KMS-11 (cell line): ENCODE measurements at regions not wholly inside any gene's neighbourhood (a gene's known extent, or its start where the extent isn't known, plus 50 kb on each side); places are given as distances from the start of the nearest gene placed in this dataset.
"Not testable (repeated sequence)": the region's sequence is repeated elsewhere in the genome, so short reads cannot be mapped to it uniquely, and the experiment has no call there.

Source experiments
- H2AFZ ChIP-seq: fragments of 200-600 bp; sonication (generic); 2 replicates; pipeline ENCODE4 v1.6.1; 2016; ENCODE audit warnings: antibody characterized with exemption, mixed run types, low read depth
- H3K27ac ChIP-seq: fragments of 200-600 bp; sonication (generic); 2 replicates; pipeline ENCODE4 v1.6.1; 2016; ENCODE audit warnings: mild to moderate bottlenecking, mixed run types
- H3K27me3 ChIP-seq: fragments of 200-600 bp; sonication (generic); 2 replicates; pipeline ENCODE4 v1.6.1; 2017; ENCODE audit warnings: mild to moderate bottlenecking, low read depth, mixed run types, moderate library complexity; ENCODE audit not compliant: insufficient read depth
- H3K36me3 ChIP-seq: fragments of 200-600 bp; sonication (generic); 2 replicates; pipeline ENCODE4 v1.6.1; 2017; ENCODE audit warnings: mild to moderate bottlenecking, mixed run types; ENCODE audit not compliant: insufficient read depth
- H3K4me1 ChIP-seq: fragments of 200-600 bp; sonication (generic); 2 replicates; pipeline ENCODE4 v1.6.1; 2016; ENCODE audit warnings: mild to moderate bottlenecking, low read depth, mixed run types; ENCODE audit not compliant: poor library complexity, severe bottlenecking
- H3K4me2 ChIP-seq: fragments of 200-600 bp; sonication (generic); 2 replicates; pipeline ENCODE4 v1.7.0; 2016; ENCODE audit warnings: mild to moderate bottlenecking, mixed run types
- H3K4me3 ChIP-seq: fragments of 200-600 bp; sonication (generic); IDR thresholded peaks from 2 replicates; pipeline ENCODE4 v1.6.1; 2017; ENCODE audit warnings: low read depth, low read length, mixed read lengths; ENCODE audit not compliant: insufficient read depth
- H3K79me2 ChIP-seq: fragments of 200-600 bp; sonication (generic); 2 replicates; pipeline ENCODE4 v1.6.1; 2016; ENCODE audit warnings: low read depth, mixed run types; ENCODE audit not compliant: insufficient read depth
- H3K9ac ChIP-seq: fragments of 200-600 bp; sonication (generic); 2 replicates; pipeline ENCODE4 v1.6.1; 2016; ENCODE audit warnings: mild to moderate bottlenecking, mixed run types
- H4K20me1 ChIP-seq: fragments of 200-600 bp; sonication (generic); 2 replicates; pipeline ENCODE4 v1.6.1; 2016; ENCODE audit warnings: mild to moderate bottlenecking, mixed run types; ENCODE audit not compliant: insufficient read depth
- TF ChIP-seq, protein P1 (sequence below): fragments of 200-600 bp; sonication (generic); conservative IDR thresholded peaks from 2 replicates; pipeline ENCODE4 v1.6.1; 2017; ENCODE audit warnings: low read depth, mild to moderate bottlenecking, antibody characterized with exemption, low read length, moderate library complexity, mixed read lengths

DNA sequence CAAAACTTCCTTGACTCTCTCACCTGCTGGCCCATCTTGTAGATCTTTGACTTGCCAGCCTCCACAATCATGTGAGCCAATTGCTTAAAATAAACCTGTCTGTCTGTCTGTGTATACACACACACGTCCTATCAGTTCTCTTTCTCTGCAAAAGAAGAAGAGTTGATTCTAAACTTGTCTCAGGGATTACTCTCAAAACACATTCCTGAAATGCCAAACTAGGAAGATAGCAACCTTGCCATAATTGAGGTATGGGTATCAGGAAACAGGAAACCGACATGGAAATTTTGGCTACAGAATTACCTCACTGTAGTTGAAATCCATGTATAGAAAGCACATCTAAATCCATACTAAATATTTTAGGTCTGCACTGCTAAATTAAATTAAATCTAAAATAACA lies 483.4 kb downstream of the PLK2 start:
- no peak overlapping the region for H3K27ac ChIP-seq
- no peaks in the 10 kb centered on the region for H3K36me3 ChIP-seq
- no peaks in the 10 kb centered on the region for H4K20me1 ChIP-seq
- H3K4me2 ChIP-seq, result no peak overlapping the region
- H3K9ac ChIP-seq, result no peak overlapping the region
- H3K79me2 ChIP-seq, result no peaks in the 10 kb centered on the region
- H2AFZ ChIP-seq, result no peak overlapping the region
- TF ChIP-seq, protein P1, sequence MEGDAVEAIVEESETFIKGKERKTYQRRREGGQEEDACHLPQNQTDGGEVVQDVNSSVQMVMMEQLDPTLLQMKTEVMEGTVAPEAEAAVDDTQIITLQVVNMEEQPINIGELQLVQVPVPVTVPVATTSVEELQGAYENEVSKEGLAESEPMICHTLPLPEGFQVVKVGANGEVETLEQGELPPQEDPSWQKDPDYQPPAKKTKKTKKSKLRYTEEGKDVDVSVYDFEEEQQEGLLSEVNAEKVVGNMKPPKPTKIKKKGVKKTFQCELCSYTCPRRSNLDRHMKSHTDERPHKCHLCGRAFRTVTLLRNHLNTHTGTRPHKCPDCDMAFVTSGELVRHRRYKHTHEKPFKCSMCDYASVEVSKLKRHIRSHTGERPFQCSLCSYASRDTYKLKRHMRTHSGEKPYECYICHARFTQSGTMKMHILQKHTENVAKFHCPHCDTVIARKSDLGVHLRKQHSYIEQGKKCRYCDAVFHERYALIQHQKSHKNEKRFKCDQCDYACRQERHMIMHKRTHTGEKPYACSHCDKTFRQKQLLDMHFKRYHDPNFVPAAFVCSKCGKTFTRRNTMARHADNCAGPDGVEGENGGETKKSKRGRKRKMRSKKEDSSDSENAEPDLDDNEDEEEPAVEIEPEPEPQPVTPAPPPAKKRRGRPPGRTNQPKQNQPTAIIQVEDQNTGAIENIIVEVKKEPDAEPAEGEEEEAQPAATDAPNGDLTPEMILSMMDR, result no peak
- H3K27me3 ChIP-seq, result no peaks in the 10 kb centered on the region
- H3K4me1 ChIP-seq, result no peaks in the 10 kb centered on the region
- no peak overlapping the region for H3K4me3 ChIP-seq

DNA sequence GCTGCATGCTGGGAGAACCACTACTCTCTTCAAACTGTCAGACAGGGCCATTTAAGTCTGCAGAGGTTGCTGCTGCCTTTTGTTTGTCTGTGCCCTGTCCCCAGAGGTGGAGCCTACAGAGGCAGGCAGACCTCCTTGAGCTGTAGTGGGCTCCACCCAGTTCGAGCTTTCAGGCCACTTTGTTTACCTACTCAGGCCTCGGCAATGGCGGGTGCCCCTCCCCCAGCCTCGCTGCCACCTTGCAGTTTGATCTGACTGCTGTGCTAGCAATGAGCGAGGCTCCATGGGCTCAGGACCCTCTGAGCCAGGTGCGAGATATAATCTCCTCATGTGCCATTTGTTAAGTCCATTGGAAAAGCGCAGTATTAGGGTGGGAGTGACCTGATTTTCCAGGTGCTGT lies 487.8 kb downstream of the PLK2 start:
- not testable (repeated sequence) for H3K9ac ChIP-seq, H3K27me3 ChIP-seq, H3K36me3 ChIP-seq, H3K4me2 ChIP-seq, H3K79me2 ChIP-seq, H2AFZ ChIP-seq, H3K27ac ChIP-seq, H3K4me1 ChIP-seq, H3K4me3 ChIP-seq, H4K20me1 ChIP-seq

DNA sequence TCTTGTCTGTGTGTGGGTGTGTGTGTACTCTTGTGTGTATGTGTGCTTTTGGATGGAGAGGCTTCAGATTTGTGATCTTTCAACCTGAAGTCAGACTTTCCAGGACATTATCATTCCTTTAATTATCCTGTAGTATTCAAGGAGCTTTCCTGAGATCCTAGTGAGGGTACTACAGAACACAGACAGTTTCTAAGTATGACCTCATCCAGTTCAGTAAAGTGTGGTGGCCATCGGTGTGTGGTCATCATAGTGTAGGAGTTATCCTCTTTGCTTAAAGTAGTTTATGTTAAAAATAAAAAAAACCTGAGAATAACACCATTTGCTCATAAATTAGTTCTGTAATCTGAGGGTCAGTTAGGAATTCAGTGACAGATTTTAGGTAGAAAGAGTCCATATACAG lies 478.0 kb upstream of the ACTBL2 start:
- Histone ChIP-seq H3K4me3 (no peak overlapping the region), H3K27ac (no peak overlapping the region), H3K9ac (no peak overlapping the region), H2AFZ (no peak overlapping the region), H3K4me2 (no peak overlapping the region), H3K27me3 (no peaks in the 10 kb centered on the region), H3K36me3 (no peaks in the 10 kb centered on the region), H3K79me2 (no peaks in the 10 kb centered on the region), H3K4me1 (no peaks in the 10 kb centered on the region), H4K20me1 (no peaks in the 10 kb centered on the region; the same call in 1 of the 2 replicates)
- TF ChIP-seq, protein P1, result no peak

DNA sequence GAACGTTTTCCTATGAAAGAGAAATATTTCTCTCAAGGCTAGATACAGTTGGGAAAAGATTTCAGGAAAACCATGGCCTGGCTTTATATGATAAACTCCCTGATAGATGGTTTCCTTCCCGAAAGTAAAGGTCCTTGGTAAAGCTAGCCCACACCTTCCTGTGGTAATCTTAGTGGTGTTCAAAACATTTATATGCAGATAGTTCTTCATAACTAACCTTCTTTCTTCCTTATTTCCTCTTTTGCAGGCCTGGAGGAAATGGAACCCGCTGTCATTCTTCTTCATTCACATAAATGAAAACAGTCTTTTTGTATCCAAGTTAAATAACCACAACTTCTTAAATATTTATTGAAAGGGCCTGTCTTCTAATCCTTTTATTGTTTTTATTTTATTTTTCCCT lies 474.0 kb upstream of the ACTBL2 start:
- Histone ChIP-seq H3K4me2 (no peak overlapping the region), H4K20me1 (no peaks in the 10 kb centered on the region; the same call in 1 of the 2 replicates), H3K4me3 (no peak overlapping the region), H3K4me1 (no peaks in the 10 kb centered on the region), H2AFZ (no peak overlapping the region), H3K36me3 (no peaks in the 10 kb centered on the region), H3K79me2 (no peaks in the 10 kb centered on the region), H3K9ac (no peak overlapping the region), H3K27ac (no peak overlapping the region), H3K27me3 (no peaks in the 10 kb centered on the region)
- TF ChIP-seq, protein P1, result no peak

DNA sequence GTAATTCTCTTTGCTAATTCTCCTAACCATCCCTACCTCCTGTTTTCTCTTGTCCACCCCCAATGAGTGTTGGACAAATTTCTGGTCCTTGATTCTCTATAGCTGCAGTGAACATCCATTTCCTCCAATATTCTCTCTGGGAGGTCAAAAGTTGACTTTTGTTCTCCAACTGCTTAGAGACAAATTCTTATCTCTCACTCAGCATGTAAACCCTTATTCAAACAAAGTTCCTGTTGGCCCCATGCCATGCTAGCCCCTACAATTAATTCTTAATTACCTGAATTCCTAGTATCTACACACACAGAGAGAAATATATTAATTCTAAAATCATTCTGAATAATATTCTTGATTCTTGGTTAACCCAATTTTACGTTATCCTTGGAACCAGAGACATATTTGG lies 472.9 kb upstream of the ACTBL2 start:
- no peaks in the 10 kb centered on the region for H3K27me3 ChIP-seq
- H3K4me3 ChIP-seq, result no peak overlapping the region
- no peaks in the 10 kb centered on the region for H3K36me3 ChIP-seq
- TF ChIP-seq, protein P1, result no peak
- no peaks in the 10 kb centered on the region for H3K4me1 ChIP-seq
- no peak overlapping the region for H3K9ac ChIP-seq
- H3K27ac ChIP-seq, result no peak overlapping the region
- H3K4me2 ChIP-seq, result no peak overlapping the region
- H3K79me2 ChIP-seq, result no peaks in the 10 kb centered on the region
- no peaks in the 10 kb centered on the region; the same call in 1 of the 2 replicates for H4K20me1 ChIP-seq
- no peak overlapping the region for H2AFZ ChIP-seq
